ENCODE measurements at regions not wholly inside any gene's neighbourhood (a gene's known extent, or its start where the extent isn't known, plus 50 kb on each side); places are given as distances from the start of the nearest gene placed in this dataset.

DNA sequence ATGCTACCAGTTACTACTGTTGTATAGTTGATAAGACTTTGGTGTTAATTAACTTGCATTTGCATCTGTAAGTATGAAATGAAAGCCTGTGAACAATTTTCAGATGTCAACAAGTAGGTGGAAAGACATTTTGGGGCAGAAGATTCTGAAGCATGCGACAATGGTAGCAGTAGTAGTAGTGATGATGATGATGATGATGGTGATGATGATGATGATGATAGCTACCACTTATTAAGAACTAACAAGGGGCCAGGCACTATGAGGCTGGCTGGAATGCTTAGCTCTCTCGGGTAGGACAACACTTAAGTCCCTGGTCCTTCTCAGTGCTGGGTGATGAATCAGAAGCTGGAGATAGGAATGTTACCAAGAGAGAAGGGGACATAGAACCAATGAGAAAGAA, 333.4 kb upstream of the IL12A start:
- Histone ChIP-seq H3K79me2 (ENCODE audit: control insufficient read depth, insufficient read depth, low read length) (no peaks in the 10 kb centered on the region), H4K20me1 (replicated peaks; ENCODE audit: control insufficient read depth, insufficient read depth, low read length) (no peaks in the 10 kb centered on the region), H2AFZ (ENCODE audit: low read depth, low read length) (no peak overlapping the region), H3K4me2 (ENCODE audit: insufficient read depth, low read length) (no peak overlapping the region), H3K36me3 (ENCODE audit: control insufficient read depth, insufficient read depth, low read length) (no peaks in the 10 kb centered on the region), H3K27ac (ENCODE audit: extremely low read depth, low read depth, low read length) (no peak overlapping the region), H3K9ac (ENCODE audit: insufficient read depth in 1 of 2, low read depth in 2 of 2, low read length in 2 of 2) (no peak overlapping the region), H3K9me3 (replicated peaks; ENCODE audit: control insufficient read depth, insufficient read depth, low read depth, low read length) (0 out of 2 replicates have a peak, but pooled peaks cover 1% of the 10 kb centered on the region), H3K27me3 (ENCODE audit: control insufficient read depth in 2 of 2, insufficient read depth in 2 of 2, low read length in 2 of 2) (no peaks in the 10 kb centered on the region), H3K4me3 (no peak overlapping the region), H3K9me1 (ENCODE audit: control insufficient read depth, insufficient read depth, low read length) (no peaks in the 10 kb centered on the region), H3K4me1 (replicated peaks in 1 of 2; ENCODE audit: control insufficient read depth in 2 of 2, insufficient read depth in 2 of 2, low read length in 2 of 2) (no peaks in the 10 kb centered on the region)
- DNase-seq (ENCODE audit: extremely low read depth in 1 of 4, low spot score in 3 of 4) (no peak), ATAC-seq (no peak), FAIRE-seq (no peak)
- CTCF ChIA-PET (ENCODE audit: low intra/inter-chr PET ratio), result no interaction called here
- BruUV-seq (replicated peaks), result no TSS peak
- in situ Hi-C loops (cut with MboI), result no loop called here
- WGBS (ENCODE audit: insufficient coverage, low coverage, missing lambda C conversion rate), result 0% methylated on average over 2 of the region's 2 CpGs
- POLR2A ChIA-PET, result no interaction called here
- intact Hi-C loops (cut with micrococcal nuclease), result no loop called here
- no peak for TF ChIP-seq SMAD2 (IDR thresholded peaks at IDR 0.05; ENCODE audit: low read depth, low read length)
- TF ChIP-seq EGR1 (conservative IDR thresholded peaks at IDR 0.05), result no peak
- no peak for TF ChIP-seq PKNOX1 (IDR thresholded peaks at IDR 0.05)
- no peak for TF ChIP-seq GTF2E2 (tag; IDR thresholded peaks at IDR 0.05)
- no peak for TF ChIP-seq ZNF696 (CRISPR knock-in tag; conservative IDR thresholded peaks at IDR 0.05)
- no peak for TF ChIP-seq NUFIP1 (IDR thresholded peaks at IDR 0.05; ENCODE audit: partially characterized antibody)
- TF ChIP-seq MEF2D (tag; conservative IDR thresholded peaks at IDR 0.05; ENCODE audit: low read depth), result no peak
- no peak for TF ChIP-seq PTRF (tag; IDR thresholded peaks at IDR 0.05)
- TF ChIP-seq SRSF7 (optimal IDR thresholded peaks at IDR 0.05; ENCODE audit: low read depth, low read length), result no peak
- TF ChIP-seq SETDB1 (IDR thresholded peaks at IDR 0.05; ENCODE audit: low read length), result no peak
- TF ChIP-seq, protein P1, sequence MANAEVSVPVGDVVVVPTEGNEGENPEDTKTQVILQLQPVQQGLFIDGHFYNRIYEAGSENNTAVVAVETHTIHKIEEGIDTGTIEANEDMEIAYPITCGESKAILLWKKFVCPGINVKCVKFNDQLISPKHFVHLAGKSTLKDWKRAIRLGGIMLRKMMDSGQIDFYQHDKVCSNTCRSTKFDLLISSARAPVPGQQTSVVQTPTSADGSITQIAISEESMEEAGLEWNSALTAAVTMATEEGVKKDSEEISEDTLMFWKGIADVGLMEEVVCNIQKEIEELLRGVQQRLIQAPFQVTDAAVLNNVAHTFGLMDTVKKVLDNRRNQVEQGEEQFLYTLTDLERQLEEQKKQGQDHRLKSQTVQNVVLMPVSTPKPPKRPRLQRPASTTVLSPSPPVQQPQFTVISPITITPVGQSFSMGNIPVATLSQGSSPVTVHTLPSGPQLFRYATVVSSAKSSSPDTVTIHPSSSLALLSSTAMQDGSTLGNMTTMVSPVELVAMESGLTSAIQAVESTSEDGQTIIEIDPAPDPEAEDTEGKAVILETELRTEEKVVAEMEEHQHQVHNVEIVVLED (CRISPR knock-in tag; IDR thresholded peaks at IDR 0.05), result no peak
- TF ChIP-seq FOXP4 (CRISPR knock-in tag; IDR thresholded peaks at IDR 0.05; ENCODE audit: borderline replicate concordance), result no peak
